Gastrocnemius medialis (tissue), 4 donors: ENCODE measurements at regions not wholly inside any gene's neighbourhood (a gene's known extent, or its start where the extent isn't known, plus 50 kb on each side); places are given as distances from the start of the nearest gene placed in this dataset.

Experiments
- ATAC-seq, 2 donors: fragments of 150-250 bp; one replicate each; pipeline ENCODE4 v1.9.1; 2016
- DNase-seq, 2 donors: peaks; one replicate each; pipeline ENCODE4 v3.0.0-alpha.2; 2019
- H3K27ac ChIP-seq, 4 donors: fragments of 200-600 bp; sonication (generic); 1 replicate in 1 of 4; 2 replicates in 3 of 4; pipeline ENCODE4 v1.5.1; 2016 to 2018; ENCODE audit warnings: mild to moderate bottlenecking in 2 of 4, moderate library complexity in 1 of 4
- H3K27me3 ChIP-seq, 3 donors: fragments of 200-600 bp; sonication (generic) in 2 of 3; 1 replicate in 1 of 3; 2 replicates in 2 of 3; pipeline versions ENCODE4 v1.5.1 to v1.6.0; 2016 to 2019; ENCODE audit warnings: mild to moderate bottlenecking in 1 of 3, moderate library complexity in 1 of 3
- H3K36me3 ChIP-seq, 2 donors: fragments of 200-600 bp; sonication (generic) in 1 of 2; one replicate each; pipeline ENCODE4 v1.5.1; 2017 to 2018
- H3K4me1 ChIP-seq, 2 donors: fragments of 200-600 bp; sonication (generic) in 1 of 2; one replicate each; pipeline ENCODE4 v1.5.1; 2016 to 2017; ENCODE audit warnings: mild to moderate bottlenecking in 2 of 2
- H3K4me3 ChIP-seq, 4 donors: fragments of 200-600 bp; sonication (generic) in 3 of 4; 1 replicate in 1 of 4; 2 replicates in 3 of 4; pipeline ENCODE4 v1.5.1; 2016 to 2019; ENCODE audit warnings: mild to moderate bottlenecking in 2 of 4
- H3K9me3 ChIP-seq, 3 donors: fragments of 200-600 bp; sonication (generic) in 2 of 3; 1 replicate in 1 of 3; 2 replicates in 2 of 3; pipeline ENCODE4 v1.5.1; 2016 to 2019
- CTCF ChIP-seq, 5 experiments: fragments of 450-650 bp in 3 of 5; fragments of 200-600 bp in 2 of 5; sonication (generic) in 2 of 5; IDR thresholded peaks in 4 of 5; conservative IDR thresholded peaks in 1 of 5; 1 replicate in 4 of 5; 2 replicates in 1 of 5; pipeline ENCODE4 v1.5.1; 2016 to 2019; ENCODE audit warnings: antibody characterized with exemption in 5 of 5, mild to moderate bottlenecking in 3 of 5, moderate library complexity in 3 of 5
- POLR2A ChIP-seq, 2 donors: fragments of 450-650 bp; IDR thresholded peaks; one replicate each; pipeline ENCODE4 v1.6.1; 2017; ENCODE audit warnings: antibody characterized with exemption in 2 of 2, mild to moderate bottlenecking in 2 of 2, moderate library complexity in 2 of 2
- in situ Hi-C, 4 donors: fragments of 200-750 bp; cut with MboI; loops; one replicate each; pipeline versions ENCODE4 v1.15.0 to v1.8.0; 2017; ENCODE audit warnings: low sequenced_read_pairs in 4 of 4
- intact Hi-C: fragments of 100-400 bp; cut with DNase I; formaldehyde crosslinking; loops from one replicate; pipeline ENCODE4 v1.15.1; 2023; ENCODE audit warnings: low total_unique reads

- Histone ChIP-seq H3K36me3 (no peaks in the 10 kb centered on the region), H3K27ac (no peak overlapping the region), H3K27me3 (no peaks in the 10 kb centered on the region), H3K4me3 (no peak overlapping the region), H3K4me1 (no peaks in the 10 kb centered on the region), H3K9me3 (no peaks in the 10 kb centered on the region)
- no peak for ATAC-seq
- in situ Hi-C loops: no loop called here
- no peak for DNase-seq
- intact Hi-C loops: no loop called here
- TF ChIP-seq CTCF (IDR thresholded peaks at IDR 0.05 in 4 of 5, conservative IDR thresholded peaks at IDR 0.05 in 1 of 5) (no peak), POLR2A (IDR thresholded peaks at IDR 0.05) (no peak)
Measured at GRCh38 chr13:106744516-106744915, 176.6 kb upstream of the ARGLU1 start.

- Histone ChIP-seq H3K4me3 (no peak overlapping the region), H3K36me3 (no peaks in the 10 kb centered on the region), H3K27ac (no peak overlapping the region), H3K4me1 (no peaks in the 10 kb centered on the region), H3K9me3 (no peaks in the 10 kb centered on the region), H3K27me3 (no peaks in the 10 kb centered on the region)
- intact Hi-C loops (no loop called here), in situ Hi-C loops (no loop called here)
- ATAC-seq (no peak), DNase-seq (no peak)
- TF ChIP-seq CTCF (IDR thresholded peaks at IDR 0.05 in 4 of 5, conservative IDR thresholded peaks at IDR 0.05 in 1 of 5): no peak
Measured at GRCh38 chr13:106738186-106738678, 170.3 kb upstream of the ARGLU1 start.

- no peaks in the 10 kb centered on the region for H3K36me3 ChIP-seq
- no peak for TF ChIP-seq CTCF (IDR thresholded peaks at IDR 0.05 in 4 of 5, conservative IDR thresholded peaks at IDR 0.05 in 1 of 5)
- no peak for TF ChIP-seq POLR2A (IDR thresholded peaks at IDR 0.05)
- no peaks in the 10 kb centered on the region for H3K27me3 ChIP-seq
- H3K27ac ChIP-seq: no peak overlapping the region
- ATAC-seq: no peak
- no peak for DNase-seq
- no peaks in the 10 kb centered on the region for H3K9me3 ChIP-seq
- intact Hi-C loops: no loop called here
- H3K4me3 ChIP-seq: no peak overlapping the region
- no peaks in the 10 kb centered on the region for H3K4me1 ChIP-seq
- in situ Hi-C loops: no loop called here
Measured at GRCh38 chr13:106736941-106737340, 169.0 kb upstream of the ARGLU1 start.

- Histone ChIP-seq H3K27ac (no peak overlapping the region), H3K4me1 (no peaks in the 10 kb centered on the region), H3K27me3 (no peaks in the 10 kb centered on the region), H3K9me3 (no peaks in the 10 kb centered on the region), H3K36me3 (no peaks in the 10 kb centered on the region), H3K4me3 (no peak overlapping the region)
- intact Hi-C loops (no loop called here), in situ Hi-C loops (no loop called here)
- no peak for ATAC-seq
- TF ChIP-seq POLR2A (IDR thresholded peaks at IDR 0.05): no peak
- TF ChIP-seq CTCF (IDR thresholded peaks at IDR 0.05 in 4 of 5, conservative IDR thresholded peaks at IDR 0.05 in 1 of 5): no peak
- no peak for DNase-seq
Measured at GRCh38 chr13:106734198-106734597, 166.3 kb upstream of the ARGLU1 start.

- intact Hi-C loops: no loop called here
- Histone ChIP-seq H3K4me1 (no peaks in the 10 kb centered on the region), H3K36me3 (no peaks in the 10 kb centered on the region), H3K4me3 (no peak overlapping the region), H3K9me3 (no peaks in the 10 kb centered on the region), H3K27ac (no peak overlapping the region), H3K27me3 (no peaks in the 10 kb centered on the region)
- no peak for TF ChIP-seq POLR2A (IDR thresholded peaks at IDR 0.05)
- TF ChIP-seq CTCF (IDR thresholded peaks at IDR 0.05 in 4 of 5, conservative IDR thresholded peaks at IDR 0.05 in 1 of 5): no peak
- in situ Hi-C loops: no loop called here
- DNase-seq (no peak), ATAC-seq (no peak)
Measured at GRCh38 chr13:106723036-106723435, 155.1 kb upstream of the ARGLU1 start.
